HG03575 (cell line): ENCODE measurements at regions not wholly inside any gene's neighbourhood (a gene's known extent, or its start where the extent isn't known, plus 50 kb on each side); places are given as distances from the start of the nearest gene placed in this dataset.

Experiments used
- ATAC-seq: cut with Tn5 transposase; IDR thresholded peaks from one replicate; pipeline ENCODE4 v1.9.1; 2021; ENCODE audit not compliant: unreplicated experiment, insufficient number of reproducible peaks, low FRiP score; ENCODE audit errors: extremely low read depth

DNA sequence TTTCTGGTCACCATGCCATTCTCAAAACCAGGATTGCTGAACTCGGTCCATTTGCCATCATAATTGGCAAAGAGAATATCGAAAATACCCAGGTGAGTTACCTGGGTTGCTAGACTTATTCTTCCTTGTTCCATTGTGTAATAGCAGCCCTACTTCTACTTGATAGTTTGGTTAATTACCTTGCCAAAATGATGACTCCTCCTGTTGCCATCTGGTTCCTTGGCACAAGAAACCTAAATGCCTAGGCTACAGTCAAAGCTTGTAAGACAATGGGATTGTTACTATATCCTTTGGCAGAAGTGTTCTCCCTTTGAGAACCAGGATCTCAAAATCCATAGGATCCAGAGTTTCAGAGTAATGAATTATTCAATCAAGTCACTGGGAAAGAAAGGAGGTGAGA is 373.2 kb upstream of the ACTBL2 start:
- ATAC-seq, result no peak

- ATAC-seq, result no peak
Observed at GRCh38 chr5:57853929-57854697, 371.5 kb upstream of the ACTBL2 start.

DNA sequence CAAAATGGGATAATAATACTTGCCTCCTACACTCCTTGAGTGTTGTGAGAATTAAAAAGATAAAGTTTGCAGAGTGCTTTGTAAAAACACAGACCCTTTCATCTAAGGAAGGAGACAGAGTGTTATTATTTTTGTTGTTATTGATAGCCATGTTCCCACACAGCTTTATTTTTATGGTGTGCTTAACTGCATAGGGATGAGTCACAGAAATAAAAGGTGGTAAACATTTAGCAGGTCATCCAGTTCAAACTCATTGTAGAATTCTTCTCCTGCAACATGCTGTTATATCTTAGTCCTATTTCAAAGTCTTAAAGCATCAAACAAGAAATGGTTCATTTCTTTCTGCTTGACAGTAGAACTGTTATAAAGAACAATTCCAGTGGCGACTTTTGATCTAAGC is 367.5 kb upstream of the ACTBL2 start:
- ATAC-seq, result no peak

GRCh38 chr5:57845025-57845424 is 362.4 kb upstream of the ACTBL2 start:
- ATAC-seq, result no peak

DNA sequence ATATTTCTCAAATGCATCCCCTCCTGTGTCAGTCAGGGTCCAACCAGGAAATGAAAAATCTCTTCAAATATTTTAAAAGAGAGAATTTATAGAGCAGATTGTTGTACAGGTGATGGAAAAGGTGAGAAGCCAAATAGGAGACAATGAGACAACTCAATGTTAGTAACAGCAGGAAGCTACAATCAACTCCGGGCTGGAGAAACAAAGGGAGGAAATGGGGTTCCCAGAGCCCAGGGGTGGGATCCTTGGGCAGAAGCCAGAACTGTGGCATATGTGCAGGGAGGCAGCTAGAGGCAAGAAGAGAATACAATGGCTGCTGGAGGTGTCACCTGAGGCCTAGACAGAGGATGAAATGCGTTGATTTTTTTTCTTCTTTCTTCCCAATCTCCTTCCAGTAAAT is 361.8 kb upstream of the ACTBL2 start:
- ATAC-seq, result no peak

DNA sequence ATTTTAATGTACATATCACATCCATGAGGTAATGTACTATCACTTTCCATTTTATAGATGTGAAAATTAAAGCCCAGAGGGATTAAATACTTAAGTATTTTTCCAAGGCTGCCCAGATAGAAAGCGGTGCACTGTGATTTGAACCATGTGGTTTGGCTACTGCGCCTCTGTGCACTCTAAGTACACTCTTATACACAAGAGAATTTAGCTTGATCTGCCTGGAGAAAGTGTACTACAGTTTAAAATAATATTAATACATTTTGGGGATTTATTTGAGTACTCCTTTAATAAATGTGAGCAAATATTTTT is 360.4 kb upstream of the ACTBL2 start:
- no peak for ATAC-seq

GRCh38 chr5:57842364-57843058 is 359.9 kb upstream of the ACTBL2 start:
- ATAC-seq, result no peak

DNA sequence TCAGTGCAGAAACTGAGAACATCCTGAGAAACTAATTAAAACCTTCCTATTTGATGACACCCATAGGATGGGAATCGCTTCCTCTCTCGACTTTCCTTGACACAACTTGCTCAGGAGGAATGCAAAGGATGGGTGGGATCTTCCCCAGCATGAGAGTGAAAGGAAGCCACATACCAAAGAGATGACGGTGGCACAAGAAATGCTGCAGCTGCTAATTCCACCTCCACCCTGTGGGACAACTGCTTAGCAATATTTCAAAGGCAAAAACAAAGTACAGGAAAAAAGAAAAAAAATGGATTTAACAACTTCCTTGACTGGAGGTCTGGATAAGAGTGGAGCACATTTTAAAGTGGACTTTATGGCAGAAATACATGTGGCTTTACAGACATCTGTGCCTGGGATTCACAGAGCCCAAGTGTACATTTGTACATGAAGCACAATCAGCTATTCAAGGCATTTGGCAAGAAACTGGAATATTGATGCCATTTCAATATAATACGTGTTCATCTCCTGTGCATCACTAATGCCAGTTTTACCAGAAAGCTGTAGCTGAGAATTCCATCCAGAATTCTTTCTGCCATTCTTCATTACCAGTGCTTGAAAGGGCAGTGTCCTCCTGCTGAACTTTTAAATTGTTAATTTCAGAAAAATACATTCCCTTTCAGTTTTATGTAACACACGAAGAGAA is 359.2 kb upstream of the ACTBL2 start:
- ATAC-seq, result no peak

- ATAC-seq, result no peak
Observed at GRCh38 chr5:57839437-57840079, 356.9 kb upstream of the ACTBL2 start.

DNA sequence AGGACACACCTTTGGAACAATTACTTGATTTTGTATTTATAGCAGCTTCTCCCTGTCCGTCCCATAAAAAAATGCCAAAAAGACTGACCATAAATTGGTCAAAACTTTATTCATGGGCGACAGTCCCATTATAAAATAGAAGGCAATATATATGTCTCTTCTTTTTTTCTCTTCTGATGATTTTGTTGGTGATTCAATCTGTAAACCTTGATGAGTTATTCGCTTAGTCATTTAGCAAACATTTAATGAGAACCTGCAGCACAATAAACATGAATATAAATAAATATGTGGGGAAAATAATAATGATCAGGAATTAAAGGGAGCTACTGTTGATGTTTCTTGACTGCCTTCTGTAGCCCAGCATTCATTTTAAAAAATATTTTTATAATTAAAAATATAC is 356.4 kb upstream of the ACTBL2 start:
- ATAC-seq, result no peak

GRCh38 chr5:57836921-57837320 is 354.3 kb upstream of the ACTBL2 start:
- no peak for ATAC-seq

DNA sequence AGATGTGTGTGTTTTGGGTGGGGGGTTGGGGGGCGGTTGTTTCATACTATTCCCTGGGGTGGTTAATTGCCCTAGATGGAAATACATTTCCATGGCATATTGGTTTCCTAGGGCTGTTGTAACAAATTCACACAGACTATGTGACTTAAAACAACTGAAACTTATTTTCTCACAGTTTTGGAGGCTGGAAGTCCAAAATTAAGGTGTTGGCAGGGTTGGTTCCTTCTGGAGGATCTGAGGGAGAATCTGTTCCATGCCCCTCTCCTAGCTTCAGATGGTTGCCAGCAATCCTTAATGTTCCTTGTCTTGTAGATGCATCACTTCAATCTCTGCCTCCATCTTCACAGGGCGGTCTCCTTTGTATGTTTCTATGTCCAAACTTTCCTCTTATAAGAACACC is 353.7 kb upstream of the ACTBL2 start:
- no peak for ATAC-seq

DNA sequence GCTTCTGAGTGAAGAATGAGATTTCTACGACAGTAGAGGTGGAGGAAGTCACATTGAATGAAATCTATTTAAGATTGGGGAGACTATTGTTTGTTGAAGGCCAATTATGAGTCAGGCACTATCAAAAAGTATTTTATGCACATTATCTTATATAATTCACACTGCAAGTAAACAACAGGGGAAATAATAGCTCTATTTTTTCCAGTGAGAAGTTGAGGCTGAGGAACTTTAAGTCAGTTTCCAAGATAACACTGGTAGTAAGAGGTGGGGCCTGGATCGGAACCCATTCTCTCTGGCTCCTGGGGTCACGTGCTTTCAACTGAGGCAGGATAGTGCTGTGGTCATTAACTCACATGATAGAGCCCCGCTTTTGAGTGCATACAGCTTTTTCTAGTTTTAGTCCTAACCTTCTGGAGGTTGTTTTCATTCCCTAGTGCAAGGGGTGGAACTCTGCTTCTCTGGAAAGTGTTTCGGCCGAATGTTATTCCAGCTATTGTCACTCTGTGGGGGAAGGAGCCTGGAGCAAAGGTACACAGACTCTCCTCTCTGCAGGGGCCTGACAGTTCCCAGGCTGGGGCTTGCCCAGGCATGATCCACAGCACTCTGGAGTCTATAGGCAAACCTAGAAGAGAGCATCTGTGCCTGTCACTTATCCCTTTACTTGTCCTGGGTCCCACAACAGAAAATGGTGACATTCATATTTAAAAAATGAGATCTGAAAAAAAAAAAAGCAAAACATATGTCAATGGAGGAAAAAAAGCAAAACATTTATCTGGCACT is 352.4 kb upstream of the ACTBL2 start:
- no peak for ATAC-seq

- ATAC-seq, result no peak
Observed at GRCh38 chr5:57833489-57833888, 350.9 kb upstream of the ACTBL2 start.

DNA sequence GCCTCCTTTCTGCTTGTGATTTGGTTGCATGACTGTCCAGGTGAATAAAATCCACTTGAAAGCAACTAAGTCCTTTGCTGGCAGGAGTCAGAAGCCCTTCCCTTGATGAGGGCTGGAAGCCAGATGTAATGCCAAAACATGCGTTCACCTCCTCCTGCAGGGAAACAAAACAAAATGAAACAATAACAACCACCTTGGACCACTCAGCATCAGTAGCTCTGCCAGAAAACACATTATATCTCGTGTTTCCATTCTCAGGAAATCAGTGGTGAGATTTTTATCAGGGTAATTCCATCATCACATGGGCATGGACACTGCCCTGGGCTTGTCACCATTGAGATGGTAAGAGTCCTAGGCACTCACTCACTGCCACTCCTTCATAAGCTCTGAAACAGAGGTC is 350.3 kb upstream of the ACTBL2 start:
- ATAC-seq, result no peak

- ATAC-seq, result no peak
Observed at GRCh38 chr5:57831932-57832331, 349.3 kb upstream of the ACTBL2 start.

DNA sequence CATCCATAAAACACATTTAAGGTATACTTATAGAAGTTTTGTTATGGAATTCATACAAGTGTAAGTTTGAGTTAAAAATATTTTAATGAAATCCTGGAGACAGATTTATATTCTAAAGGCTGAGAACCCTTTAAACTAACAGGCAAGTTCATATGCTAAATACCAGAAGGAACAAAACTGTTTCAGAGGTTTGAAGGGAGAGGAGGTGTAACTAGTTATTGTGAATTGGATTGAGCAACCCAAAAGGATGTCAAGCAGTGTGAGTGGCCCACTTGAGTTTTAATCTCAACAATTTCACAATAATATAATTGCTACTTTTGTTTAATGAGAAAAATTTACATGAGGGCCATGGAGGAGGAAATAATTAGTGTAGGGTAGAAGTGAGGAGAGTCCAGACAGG is 348.5 kb upstream of the ACTBL2 start:
- ATAC-seq, result no peak

DNA sequence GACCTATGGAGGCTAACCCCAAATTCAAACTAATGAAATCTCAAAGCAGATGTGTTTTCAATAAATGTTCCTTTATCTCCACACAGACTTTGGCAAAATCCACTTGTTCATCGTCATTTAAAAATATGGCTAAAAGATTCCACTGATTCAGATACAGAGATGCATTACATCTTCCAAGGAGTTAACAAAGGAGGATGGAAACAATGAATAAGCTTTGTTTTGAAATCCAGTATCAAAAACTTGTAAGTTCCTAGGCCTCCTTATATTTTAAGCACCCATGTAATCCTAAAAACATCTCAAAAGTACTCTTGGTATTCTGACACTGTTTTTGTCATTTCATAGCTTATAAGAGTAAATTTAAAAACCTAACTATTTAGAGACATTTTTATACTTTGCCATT is 345.6 kb upstream of the ACTBL2 start:
- no peak for ATAC-seq

GRCh38 chr5:57825031-57825686 is 342.5 kb upstream of the ACTBL2 start:
- no peak for ATAC-seq
